ENCODE measurements at regions not wholly inside any gene's neighbourhood (a gene's known extent, or its start where the extent isn't known, plus 50 kb on each side); places are given as distances from the start of the nearest gene placed in this dataset.

GRCh38 chr7:17058568-17058967 is 176.8 kb upstream of the AGR3 start:
- Histone ChIP-seq H3K4me1 (peaks cover 0 to 6% (median 0%) of the 10 kb centered on the region in 3 donors), H3K36me3 (no peaks in the 10 kb centered on the region), H3K27me3 (no peaks in the 10 kb centered on the region), H3K4me3 (no peak overlapping the region), H3K9me3 (no peaks in the 10 kb centered on the region), H3K27ac (no peak overlapping the region)
- intact Hi-C loops (cut with DNase I) = no loop called here
- WGBS, 2 donors = 6 to 7% methylated on average over 1 of the region's 1 CpG
- no peak for TF ChIP-seq POLR2A (IDR thresholded peaks at IDR 0.05)
- no peak for TF ChIP-seq CTCF (IDR thresholded peaks at IDR 0.05)
- no peak for DNase-seq

GRCh38 chr7:17060051-17060450 is 178.3 kb upstream of the AGR3 start:
- WGBS, 2 donors = 83 to 91% methylated on average over 3 of the region's 3 CpGs
- Histone ChIP-seq H3K36me3 (no peaks in the 10 kb centered on the region), H3K4me1 (peaks cover 0 to 6% (median 0%) of the 10 kb centered on the region in 3 donors), H3K4me3 (no peak overlapping the region), H3K9me3 (no peaks in the 10 kb centered on the region), H3K27ac (no peak overlapping the region), H3K27me3 (no peaks in the 10 kb centered on the region)
- TF ChIP-seq POLR2A (IDR thresholded peaks at IDR 0.05) (no peak), CTCF (IDR thresholded peaks at IDR 0.05) (no peak)
- intact Hi-C loops (cut with DNase I) = no loop called here
- DNase-seq = no peak

GRCh38 chr7:17061443-17061842 is 179.7 kb upstream of the AGR3 start:
- WGBS, 2 donors = 87 to 93% methylated on average over 2 of the region's 2 CpGs
- TF ChIP-seq CTCF (IDR thresholded peaks at IDR 0.05) (no peak), POLR2A (IDR thresholded peaks at IDR 0.05) (no peak)
- no peaks in the 10 kb centered on the region for H3K36me3 ChIP-seq
- DNase-seq = no peak
- H3K4me3 ChIP-seq = no peak overlapping the region
- H3K27ac ChIP-seq = no peak overlapping the region
- H3K9me3 ChIP-seq = no peaks in the 10 kb centered on the region
- H3K4me1 ChIP-seq = peaks cover 0 to 6% (median 0%) of the 10 kb centered on the region in 3 donors
- no peaks in the 10 kb centered on the region for H3K27me3 ChIP-seq
- intact Hi-C loops (cut with DNase I) = no loop called here

GRCh38 chr7:17062151-17063044 is 180.6 kb upstream of the AGR3 start:
- intact Hi-C loops (cut with DNase I) = no loop called here
- Histone ChIP-seq H3K9me3 (no peaks in the 10 kb centered on the region), H3K27ac (no peak overlapping the region), H3K4me1 (peaks cover 0 to 6% (median 0%) of the 10 kb centered on the region in 3 donors), H3K36me3 (no peaks in the 10 kb centered on the region), H3K4me3 (no peak overlapping the region), H3K27me3 (no peaks in the 10 kb centered on the region)
- TF ChIP-seq POLR2A (IDR thresholded peaks at IDR 0.05) (no peak), CTCF (IDR thresholded peaks at IDR 0.05) (no peak)
- WGBS, 2 donors = 66 to 73% methylated on average over 5 of the region's 5 CpGs
- no peak for DNase-seq

- H3K27me3 ChIP-seq = no peaks in the 10 kb centered on the region
- intact Hi-C loops (cut with DNase I) = no loop called here
- TF ChIP-seq POLR2A (IDR thresholded peaks at IDR 0.05) (no peak), CTCF (IDR thresholded peaks at IDR 0.05) (peak in 4 of 6 experiments; percentile 14 to 34 (median 28))
- H3K27ac ChIP-seq = no peak overlapping the region
- no peaks in the 10 kb centered on the region for H3K9me3 ChIP-seq
- no peak overlapping the region for H3K4me3 ChIP-seq
- peaks cover 0 to 7% (median 0%) of the 10 kb centered on the region in 3 donors for H3K4me1 ChIP-seq
- no peaks in the 10 kb centered on the region for H3K36me3 ChIP-seq
- DNase-seq = no peak
Observed at GRCh38 chr7:17063045-17063383, 181.2 kb upstream of the AGR3 start.
